GM21367 (cell line): ENCODE measurements at regions not wholly inside any gene's neighbourhood (a gene's known extent, or its start where the extent isn't known, plus 50 kb on each side); places are given as distances from the start of the nearest gene placed in this dataset.

Experiments
- ATAC-seq: cut with Tn5 transposase; IDR thresholded peaks from one replicate; pipeline ENCODE4 v1.9.1; 2021; ENCODE audit not compliant: unreplicated experiment

DNA sequence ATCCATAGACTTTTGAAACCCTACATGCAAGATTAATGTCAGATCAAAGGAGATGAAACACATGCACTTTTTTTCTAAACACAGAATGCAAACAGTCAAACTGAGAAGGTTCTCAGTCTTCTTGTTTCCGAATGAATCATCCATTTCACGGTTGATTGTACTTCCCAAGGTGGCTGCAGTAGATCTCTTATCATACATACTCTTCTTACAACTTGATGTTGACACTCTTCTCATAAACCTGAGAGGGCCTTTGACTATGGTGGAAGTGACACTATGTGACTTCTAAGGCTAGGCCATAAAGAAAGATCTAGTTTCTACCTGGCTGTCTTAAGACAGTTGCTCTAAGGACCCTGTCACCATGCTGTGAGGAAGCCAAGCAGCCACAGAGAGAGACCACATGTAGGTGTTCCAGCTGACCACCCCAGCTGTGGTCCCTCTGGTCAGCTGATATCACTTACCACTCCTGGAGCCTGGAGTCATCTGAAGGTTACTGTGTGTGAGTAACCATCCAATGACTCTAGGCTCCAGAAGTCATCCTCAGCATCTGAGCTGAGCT is 67.2 kb upstream of the HMGA2 start:
- peak; percentile 91 for ATAC-seq

DNA sequence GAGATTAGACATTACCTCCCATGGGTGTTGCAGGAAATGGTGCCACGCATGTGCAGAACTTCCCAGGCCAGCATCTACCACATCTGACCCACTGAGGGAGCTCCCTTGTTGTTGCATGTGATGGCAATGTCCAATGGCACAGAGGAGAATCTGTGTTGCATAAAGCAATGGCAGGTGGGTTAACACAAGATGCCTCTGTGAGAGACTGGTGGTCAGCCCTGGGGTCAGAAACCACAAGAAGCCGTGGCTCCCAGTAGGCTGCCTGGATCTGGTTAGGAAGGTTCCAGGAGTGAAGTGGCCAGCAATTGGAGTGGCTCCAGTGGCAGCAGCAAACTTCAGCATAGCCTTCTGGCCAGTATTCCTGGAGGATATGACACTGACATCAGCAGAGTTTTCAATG is 65.9 kb upstream of the HMGA2 start:
- ATAC-seq = no peak

DNA sequence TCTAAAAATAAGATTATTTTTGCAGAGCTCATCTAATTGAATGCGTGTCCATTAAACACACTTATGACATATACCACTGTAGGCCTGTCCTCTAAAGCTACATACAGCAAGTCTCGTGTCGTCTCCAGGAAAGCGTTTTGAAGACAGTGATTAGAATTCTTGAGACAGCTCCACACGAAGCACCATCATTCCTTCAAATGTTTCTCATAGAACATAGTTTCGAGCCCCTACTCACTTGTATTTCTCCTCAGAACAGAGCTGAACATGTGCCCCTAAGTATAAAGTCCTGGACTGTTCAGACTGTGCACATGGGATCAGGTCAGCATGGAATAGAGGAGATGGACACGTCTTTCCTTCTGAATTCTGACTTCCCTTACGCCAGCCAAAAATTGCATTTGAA is 64.5 kb upstream of the HMGA2 start:
- ATAC-seq = no peak

DNA sequence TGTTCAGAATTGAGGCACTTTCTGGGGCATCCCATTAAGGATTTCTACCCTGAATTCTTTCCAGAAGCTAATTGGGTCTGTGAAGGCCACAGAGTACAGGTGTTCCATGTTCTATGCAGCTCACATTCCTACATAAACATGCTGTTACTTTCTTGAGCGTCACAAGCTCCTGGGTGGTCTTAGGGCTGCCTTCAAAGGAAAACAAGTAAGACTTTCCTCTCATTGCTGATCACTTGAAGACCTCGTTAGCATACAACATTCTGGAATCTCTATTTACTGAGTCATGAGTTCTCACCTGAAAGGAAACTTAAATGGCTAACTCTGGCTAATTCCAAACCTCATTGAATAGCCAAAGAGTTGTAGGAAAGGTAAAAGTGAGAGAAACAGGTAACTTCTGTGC is 63.0 kb upstream of the HMGA2 start:
- ATAC-seq = no peak

DNA sequence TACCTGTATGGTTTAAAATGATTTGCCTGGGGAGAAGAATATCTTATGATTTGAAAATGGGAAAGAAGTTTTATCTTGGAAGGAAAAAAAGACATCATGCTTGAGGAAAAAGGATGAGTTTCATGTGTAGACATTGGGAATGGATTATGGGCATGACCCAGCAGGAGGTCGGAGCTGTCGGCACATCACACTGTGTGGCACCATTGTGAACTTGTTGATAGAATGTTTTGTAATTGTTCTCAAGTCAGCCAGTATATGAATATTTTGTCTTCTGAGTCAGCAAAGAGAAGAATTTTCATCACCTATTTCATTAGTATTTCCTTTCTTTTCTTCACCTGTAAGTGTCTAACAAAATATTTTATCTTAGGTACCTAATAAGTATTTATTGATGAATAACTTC is 60.0 kb upstream of the HMGA2 start:
- no peak for ATAC-seq

DNA sequence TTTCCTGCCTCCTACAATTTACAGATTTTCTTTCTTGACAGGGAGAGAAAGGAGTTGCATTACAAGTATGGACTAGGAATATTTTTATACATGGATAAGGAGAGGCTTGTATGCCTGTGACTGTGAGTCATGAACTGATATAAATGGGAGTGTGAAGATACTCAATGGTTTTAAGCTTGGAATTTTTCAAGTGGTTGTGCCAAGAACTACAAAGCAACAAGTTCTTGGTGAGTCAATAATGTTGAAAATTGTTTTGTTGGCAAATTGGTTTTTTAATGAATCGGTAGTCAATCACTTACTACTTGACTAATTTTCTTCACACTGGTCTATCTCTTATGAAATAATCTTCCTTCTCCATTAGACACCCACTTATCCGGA is 58.9 kb upstream of the HMGA2 start:
- no peak for ATAC-seq

DNA sequence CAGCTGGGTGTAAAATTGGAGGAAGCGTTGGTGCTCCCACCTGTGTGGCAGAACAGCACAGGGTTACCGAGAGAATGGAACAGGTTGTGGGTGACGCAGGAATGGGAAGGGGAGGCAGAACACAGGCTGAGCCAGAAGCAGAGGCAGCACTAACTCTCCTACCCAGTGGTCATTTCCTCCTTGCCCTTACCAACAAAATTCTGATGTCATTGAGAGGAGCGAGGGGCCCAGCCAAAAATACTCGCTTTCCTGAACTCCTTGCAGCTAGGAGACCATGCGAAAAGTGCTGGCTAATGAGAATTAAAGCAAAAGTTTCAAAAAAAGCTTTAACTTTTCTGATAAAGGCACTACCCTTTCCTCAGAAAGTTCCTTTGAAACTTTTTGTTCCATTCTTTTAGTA is 54.4 kb upstream of the HMGA2 start:
- no peak for ATAC-seq
